GM12875 (cell line): ENCODE measurements at regions not wholly inside any gene's neighbourhood (a gene's known extent, or its start where the extent isn't known, plus 50 kb on each side); places are given as distances from the start of the nearest gene placed in this dataset.
"Not testable (repeated sequence)": the region's sequence is repeated elsewhere in the genome, so short reads cannot be mapped to it uniquely, and the experiment has no call there.

Experiments used
- H3K4me3 ChIP-seq: one replicate; pipeline ENCODE4 v1.5.1; 2011; ENCODE audit warnings: low read depth, low read length, control low read depth
- TF ChIP-seq, protein P1 (sequence below): IDR thresholded peaks from 2 replicates; pipeline ENCODE4 v1.5.1; 2011; ENCODE audit warnings: low read depth, mild to moderate bottlenecking, control low read depth, inconsistent platforms, low read length, moderate library complexity, borderline replicate concordance; ENCODE audit not compliant: insufficient read depth

GRCh38 chr15:84151205-84151931 is 84.2 kb upstream of the GOLGA6L4 start:
- no peak overlapping the region for H3K4me3 ChIP-seq
- TF ChIP-seq, protein P1, sequence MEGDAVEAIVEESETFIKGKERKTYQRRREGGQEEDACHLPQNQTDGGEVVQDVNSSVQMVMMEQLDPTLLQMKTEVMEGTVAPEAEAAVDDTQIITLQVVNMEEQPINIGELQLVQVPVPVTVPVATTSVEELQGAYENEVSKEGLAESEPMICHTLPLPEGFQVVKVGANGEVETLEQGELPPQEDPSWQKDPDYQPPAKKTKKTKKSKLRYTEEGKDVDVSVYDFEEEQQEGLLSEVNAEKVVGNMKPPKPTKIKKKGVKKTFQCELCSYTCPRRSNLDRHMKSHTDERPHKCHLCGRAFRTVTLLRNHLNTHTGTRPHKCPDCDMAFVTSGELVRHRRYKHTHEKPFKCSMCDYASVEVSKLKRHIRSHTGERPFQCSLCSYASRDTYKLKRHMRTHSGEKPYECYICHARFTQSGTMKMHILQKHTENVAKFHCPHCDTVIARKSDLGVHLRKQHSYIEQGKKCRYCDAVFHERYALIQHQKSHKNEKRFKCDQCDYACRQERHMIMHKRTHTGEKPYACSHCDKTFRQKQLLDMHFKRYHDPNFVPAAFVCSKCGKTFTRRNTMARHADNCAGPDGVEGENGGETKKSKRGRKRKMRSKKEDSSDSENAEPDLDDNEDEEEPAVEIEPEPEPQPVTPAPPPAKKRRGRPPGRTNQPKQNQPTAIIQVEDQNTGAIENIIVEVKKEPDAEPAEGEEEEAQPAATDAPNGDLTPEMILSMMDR: no peak

- H3K4me3 ChIP-seq: not testable (repeated sequence)
Measured at GRCh38 chr15:84152381-84152979, 83.1 kb upstream of the GOLGA6L4 start.

GRCh38 chr15:84153655-84154140 is 81.9 kb upstream of the GOLGA6L4 start:
- not testable (repeated sequence) for H3K4me3 ChIP-seq

DNA sequence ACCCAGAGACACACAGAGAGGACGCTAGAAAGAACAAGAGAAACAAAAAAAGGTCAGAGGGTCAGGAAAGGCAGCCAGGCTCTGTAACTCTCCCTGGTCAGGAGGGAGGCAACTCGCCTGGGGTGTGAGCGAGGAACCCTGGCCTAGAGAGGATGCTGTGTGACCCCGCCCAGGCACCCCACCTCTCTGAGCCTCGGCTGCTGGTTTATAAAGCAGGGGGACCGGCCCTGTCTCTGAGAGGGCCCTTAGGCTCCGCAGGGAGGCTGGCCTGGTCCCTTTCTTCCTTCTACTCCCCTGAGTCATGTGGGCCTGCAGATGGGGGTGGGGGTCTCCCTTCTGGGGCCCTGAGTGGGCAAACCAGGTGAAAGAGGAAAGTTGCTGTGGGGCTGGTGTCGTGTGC is 81.3 kb upstream of the GOLGA6L4 start:
- not testable (repeated sequence) for H3K4me3 ChIP-seq

GRCh38 chr15:84154787-84155186 is 80.8 kb upstream of the GOLGA6L4 start:
- not testable (repeated sequence) for H3K4me3 ChIP-seq

GRCh38 chr15:84155792-84156587 is 79.6 kb upstream of the GOLGA6L4 start:
- not testable (repeated sequence) for H3K4me3 ChIP-seq

GRCh38 chr15:84156588-84156840 is 79.1 kb upstream of the GOLGA6L4 start:
- H3K4me3 ChIP-seq: not testable (repeated sequence)

GRCh38 chr15:84157056-84157632 is 78.4 kb upstream of the GOLGA6L4 start:
- not testable (repeated sequence) for H3K4me3 ChIP-seq

- H3K4me3 ChIP-seq: not testable (repeated sequence)
Measured at GRCh38 chr15:84157857-84158256, 77.7 kb upstream of the GOLGA6L4 start.

DNA sequence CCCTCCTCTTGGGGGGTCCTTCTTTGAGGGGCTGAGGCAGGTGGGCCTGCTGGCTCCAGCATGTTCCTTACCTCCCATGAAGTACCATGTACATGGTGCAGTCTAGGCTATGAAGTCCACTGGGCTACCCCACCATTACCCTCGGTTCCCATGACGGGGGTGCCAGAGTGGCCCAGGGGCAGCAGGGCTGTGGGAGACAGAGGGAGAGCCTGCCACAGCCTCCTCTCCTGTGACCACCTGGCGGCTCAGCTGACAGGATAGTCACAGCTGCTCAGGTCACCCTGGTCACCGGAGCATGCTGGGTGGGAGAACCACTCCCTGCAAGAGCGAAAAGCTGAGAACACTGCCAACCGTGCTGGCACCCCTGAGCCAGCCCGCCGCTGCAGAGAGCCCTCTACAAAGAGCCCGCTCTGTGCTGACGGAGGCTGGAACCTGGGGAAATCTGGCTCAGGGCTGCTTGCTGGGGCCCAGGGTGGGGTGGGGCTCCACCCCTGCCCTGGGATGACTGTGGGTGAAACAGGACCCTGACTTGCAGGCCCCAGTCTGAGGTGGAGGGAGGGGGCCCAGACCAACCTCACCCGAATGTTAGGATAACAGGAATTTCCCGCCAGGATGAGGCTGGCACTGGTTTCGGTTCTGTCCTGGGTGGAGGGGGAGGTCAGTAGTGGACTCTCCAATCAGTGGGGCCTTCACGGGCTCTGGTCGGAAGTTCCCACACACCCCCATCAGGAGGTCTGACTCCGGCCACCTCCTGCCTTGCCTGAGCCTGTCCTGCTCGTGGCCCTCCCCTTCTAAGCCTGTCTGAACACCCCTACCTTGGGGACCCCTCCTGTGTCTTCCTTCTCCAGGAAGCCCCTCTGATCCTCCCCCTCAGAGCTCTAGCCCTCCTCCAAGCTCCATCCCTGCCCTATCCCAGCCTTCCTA is 76.0 kb upstream of the GOLGA6L4 start:
- H3K4me3 ChIP-seq: not testable (repeated sequence)

- H3K4me3 ChIP-seq: not testable (repeated sequence)
Measured at GRCh38 chr15:84164423-84165292, 70.9 kb upstream of the GOLGA6L4 start.

DNA sequence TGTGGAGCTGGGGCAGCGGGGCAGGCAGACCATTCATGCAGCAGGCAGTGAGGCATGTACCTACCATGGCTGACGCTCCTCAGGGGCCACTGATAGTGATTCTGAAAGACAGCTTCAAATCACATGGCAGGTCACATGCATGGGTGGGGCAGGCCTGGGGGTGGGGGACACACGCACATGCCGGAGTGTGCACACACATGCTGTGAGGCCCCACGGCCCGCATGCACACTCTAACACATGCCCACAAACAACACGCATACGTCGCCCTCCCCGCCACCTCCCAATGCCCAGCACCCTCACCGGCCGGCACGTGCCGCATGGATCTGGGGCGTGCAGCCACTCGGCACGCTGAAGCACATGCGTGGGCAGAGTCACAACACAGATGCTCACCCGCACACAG is 65.5 kb upstream of the GOLGA6L4 start:
- not testable (repeated sequence) for H3K4me3 ChIP-seq

GRCh38 chr15:84173231-84173610 is 62.4 kb upstream of the GOLGA6L4 start:
- H3K4me3 ChIP-seq: not testable (repeated sequence)
